ENCODE measurements at regions not wholly inside any gene's neighbourhood (a gene's known extent, or its start where the extent isn't known, plus 50 kb on each side); places are given as distances from the start of the nearest gene placed in this dataset.

DNA sequence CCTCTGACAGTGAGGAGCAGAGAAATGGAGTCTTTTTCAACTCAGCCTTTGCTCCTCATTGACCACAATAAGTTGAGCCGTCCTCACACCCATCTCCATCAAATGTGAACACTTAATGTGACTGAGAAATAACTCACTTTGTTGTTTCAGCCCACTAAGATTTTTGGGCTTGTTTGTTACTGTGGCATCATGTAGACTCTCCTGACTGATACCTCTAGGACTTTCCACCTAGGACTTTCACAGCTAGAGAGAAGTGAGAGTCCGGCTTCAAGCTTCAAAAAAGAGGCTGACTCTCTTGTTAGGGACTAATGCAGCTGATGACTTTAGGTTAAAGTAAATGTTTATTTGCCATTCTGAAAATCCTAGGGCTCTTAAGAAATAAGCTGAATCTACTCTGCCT, 435.0 kb downstream of the TMEM114 start:
- no peak for TF ChIP-seq EZH2 (optimal IDR thresholded peaks at IDR 0.05; ENCODE audit: low read depth, low read length)
- TF ChIP-seq CTCF (IDR thresholded peaks at IDR 0.05; ENCODE audit: low read length) = no peak

Data from MM.1S (cell line).